PC-9 (cell line): ENCODE measurements at regions not wholly inside any gene's neighbourhood (a gene's known extent, or its start where the extent isn't known, plus 50 kb on each side); places are given as distances from the start of the nearest gene placed in this dataset.

Experiments
- BruUV-seq: library from RNA; stranded (reverse); fragments of 400-500 nt; replicated peaks from 2 replicates; lab custom pipeline; 2021; lab: Mats Ljungman, UMichigan
- CTCF ChIA-PET: fragments of 300-600 bp; sonication (Branson Sonifier 250); formaldehyde crosslinking; loops from one replicate; lab custom pipeline; 2022; ENCODE audit warnings: antibody characterized with exemption; lab: Charles Lee
- POLR2A ChIA-PET: fragments of 300-600 bp; sonication (Branson Sonifier 250); formaldehyde crosslinking; loops from one replicate; lab custom pipeline; 2022; ENCODE audit warnings: antibody characterized with exemption; ENCODE audit not compliant: unreplicated experiment; lab: Charles Lee
- DNase-seq, 2 experiments: peaks; one replicate each; pipeline versions ENCODE4 v3.0.0 to v3.0.0-alpha.2; 2015 to 2022; ENCODE audit warnings: mixed read lengths in 1 of 2
- H2AFZ ChIP-seq: fragments of 200-600 bp; sonication (generic); 2 replicates; pipeline ENCODE4 v1.8.1; 2017; ENCODE audit warnings: antibody characterized with exemption
- H3F3A ChIP-seq: fragments of 200-600 bp; sonication (generic); 2 replicates; pipeline ENCODE4 v1.8.1; 2017; ENCODE audit warnings: antibody characterized with exemption, mild to moderate bottlenecking, low read depth; ENCODE audit not compliant: insufficient read depth
- H3K27ac ChIP-seq: fragments of 200-600 bp; sonication (generic); 2 replicates; pipeline ENCODE4 v1.6.1; 2016; ENCODE audit warnings: mixed run types
- H3K27me3 ChIP-seq: fragments of 200-600 bp; sonication (generic); 2 replicates; pipeline ENCODE4 v1.6.1; 2016; ENCODE audit warnings: low read depth, mixed run types; ENCODE audit not compliant: insufficient read depth
- H3K36me3 ChIP-seq: fragments of 200-600 bp; sonication (generic); 2 replicates; pipeline ENCODE4 v1.6.1; 2016; ENCODE audit warnings: low read depth, mixed run types
- H3K4me1 ChIP-seq: fragments of 200-600 bp; sonication (generic); replicated peaks from 2 replicates; pipeline ENCODE4 v1.6.1; 2016; ENCODE audit warnings: mixed run types; ENCODE audit not compliant: insufficient read depth
- H3K4me2 ChIP-seq: fragments of 200-600 bp; sonication (generic); 2 replicates; pipeline ENCODE4 v1.6.1; 2017; ENCODE audit warnings: mixed run types
- H3K4me3 ChIP-seq: fragments of 200-600 bp; sonication (generic); 2 replicates; pipeline ENCODE4 v1.6.1; 2016; ENCODE audit warnings: mixed run types
- H3K79me2 ChIP-seq: fragments of 200-600 bp; sonication (generic); 2 replicates; pipeline ENCODE4 v1.6.1; 2017; ENCODE audit warnings: low read depth, mixed run types
- H3K9me2 ChIP-seq: fragments of 200-600 bp; sonication (generic); 2 replicates; pipeline ENCODE4 v1.8.1; 2017; ENCODE audit warnings: mild to moderate bottlenecking; ENCODE audit not compliant: insufficient read depth
- H3K9me3 ChIP-seq: fragments of 200-600 bp; sonication (generic); 2 replicates; pipeline ENCODE4 v1.8.1; 2016; ENCODE audit warnings: low read depth; ENCODE audit not compliant: insufficient read depth
- H4K20me1 ChIP-seq: fragments of 200-600 bp; sonication (generic); 2 replicates; pipeline ENCODE4 v1.8.1; 2017; ENCODE audit not compliant: insufficient read depth
- CTCF ChIP-seq: fragments of 200-600 bp; sonication (generic); conservative IDR thresholded peaks from 2 replicates; pipeline ENCODE4 v1.6.1; 2017; ENCODE audit warnings: mixed run types, antibody characterized with exemption, mild to moderate bottlenecking, moderate library complexity
- EZH2 ChIP-seq: fragments of 200-600 bp; sonication (generic); IDR thresholded peaks from 2 replicates; pipeline ENCODE4 v1.8.0; 2017; ENCODE audit warnings: antibody characterized with exemption, low read depth
- intact Hi-C: fragments of 100-400 bp; cut with micrococcal nuclease; formaldehyde crosslinking; loops from one replicate; pipeline ENCODE4 v1.10.0; 2022; ENCODE audit not compliant: unreplicated experiment

GRCh38 chr18:77401173-77401572 lies 151.5 kb downstream of the GALR1 start:
- TF ChIP-seq EZH2 (no peak), CTCF (no peak)
- Histone ChIP-seq H4K20me1 (no peaks in the 10 kb centered on the region), H3K9me2 (no peaks in the 10 kb centered on the region), H3K4me3 (no peak overlapping the region), H3K79me2 (no peaks in the 10 kb centered on the region), H3K4me1 (no peaks in the 10 kb centered on the region), H3K4me2 (no peak overlapping the region), H3K27ac (no peak overlapping the region), H3K36me3 (no peaks in the 10 kb centered on the region), H2AFZ (no peak overlapping the region), H3K9me3 (no peaks in the 10 kb centered on the region), H3K27me3 (peaks cover 72% of the 10 kb centered on the region), H3F3A (no peaks in the 10 kb centered on the region)
- intact Hi-C loops, result no loop called here
- POLR2A ChIA-PET, result no interaction called here
- CTCF ChIA-PET, result no interaction called here
- no peak for DNase-seq
- BruUV-seq, result no TSS peak

- no peak for DNase-seq
- no peak overlapping the region for H2AFZ ChIP-seq
- H3K4me3 ChIP-seq, result no peak overlapping the region
- no peaks in the 10 kb centered on the region for H3K9me2 ChIP-seq
- ChIA-PET CTCF (no interaction called here), POLR2A (no interaction called here)
- no peaks in the 10 kb centered on the region for H4K20me1 ChIP-seq
- H3K27me3 ChIP-seq, result peaks cover 86% of the 10 kb centered on the region
- H3K4me2 ChIP-seq, result no peak overlapping the region
- H3K9me3 ChIP-seq, result no peaks in the 10 kb centered on the region
- H3K27ac ChIP-seq, result no peak overlapping the region
- no peaks in the 10 kb centered on the region for H3K4me1 ChIP-seq
- BruUV-seq, result no TSS peak
- TF ChIP-seq CTCF, result no peak
- TF ChIP-seq EZH2, result no peak
- no peaks in the 10 kb centered on the region for H3K36me3 ChIP-seq
- intact Hi-C loops, result no loop called here
- H3F3A ChIP-seq, result no peaks in the 10 kb centered on the region
- H3K79me2 ChIP-seq, result no peaks in the 10 kb centered on the region
These were observed 154.4 kb downstream of the GALR1 start for GRCh38 chr18:77403969-77404535.

- Histone ChIP-seq H3K9me2 (no peaks in the 10 kb centered on the region), H3K4me3 (no peak overlapping the region), H3F3A (no peaks in the 10 kb centered on the region), H2AFZ (no peak overlapping the region), H3K36me3 (no peaks in the 10 kb centered on the region), H3K27me3 (peaks cover 90% of the 10 kb centered on the region), H3K4me1 (no peaks in the 10 kb centered on the region), H3K27ac (no peak overlapping the region), H4K20me1 (no peaks in the 10 kb centered on the region), H3K79me2 (no peaks in the 10 kb centered on the region), H3K9me3 (no peaks in the 10 kb centered on the region), H3K4me2 (no peak overlapping the region)
- ChIA-PET CTCF (no interaction called here), POLR2A (no interaction called here)
- no peak for TF ChIP-seq CTCF
- no peak for TF ChIP-seq EZH2
- no TSS peak for BruUV-seq
- DNase-seq, result no peak
- intact Hi-C loops, result no loop called here
These were observed 155.4 kb downstream of the GALR1 start for GRCh38 chr18:77405096-77405495.
